LNCAP (cell line): ENCODE measurements at regions not wholly inside any gene's neighbourhood (a gene's known extent, or its start where the extent isn't known, plus 50 kb on each side); places are given as distances from the start of the nearest gene placed in this dataset.
A peak's percentile ranks its signal among the peaks of the same experiment; 100 is the strongest.

Source experiments
- TF ChIP-seq, protein P1 (sequence below): fragments of 450-650 bp; IDR thresholded peaks from 2 replicates; pipeline ENCODE4 v1.5.1; 2017; ENCODE audit warnings: mild to moderate bottlenecking

DNA sequence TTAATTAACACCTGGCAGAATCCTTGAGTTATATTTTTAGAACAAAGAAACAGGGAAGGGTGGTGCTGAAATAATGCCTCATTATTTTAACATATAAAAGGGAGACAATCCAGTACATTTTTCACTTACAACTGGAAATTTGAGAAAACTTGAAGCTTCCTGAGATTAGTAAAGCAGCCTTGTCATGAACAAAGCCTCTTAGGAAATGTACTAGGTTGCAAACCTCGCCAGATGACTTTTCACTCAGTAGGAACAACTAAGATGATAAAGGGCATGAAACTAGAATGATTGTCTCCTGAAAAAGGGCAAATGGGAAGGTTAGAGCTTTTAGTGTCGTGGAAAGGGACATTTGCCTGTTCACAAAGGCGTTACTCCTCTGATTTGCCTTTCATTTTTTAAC, 289.6 kb downstream of the ETS1 start:
- TF ChIP-seq, protein P1, sequence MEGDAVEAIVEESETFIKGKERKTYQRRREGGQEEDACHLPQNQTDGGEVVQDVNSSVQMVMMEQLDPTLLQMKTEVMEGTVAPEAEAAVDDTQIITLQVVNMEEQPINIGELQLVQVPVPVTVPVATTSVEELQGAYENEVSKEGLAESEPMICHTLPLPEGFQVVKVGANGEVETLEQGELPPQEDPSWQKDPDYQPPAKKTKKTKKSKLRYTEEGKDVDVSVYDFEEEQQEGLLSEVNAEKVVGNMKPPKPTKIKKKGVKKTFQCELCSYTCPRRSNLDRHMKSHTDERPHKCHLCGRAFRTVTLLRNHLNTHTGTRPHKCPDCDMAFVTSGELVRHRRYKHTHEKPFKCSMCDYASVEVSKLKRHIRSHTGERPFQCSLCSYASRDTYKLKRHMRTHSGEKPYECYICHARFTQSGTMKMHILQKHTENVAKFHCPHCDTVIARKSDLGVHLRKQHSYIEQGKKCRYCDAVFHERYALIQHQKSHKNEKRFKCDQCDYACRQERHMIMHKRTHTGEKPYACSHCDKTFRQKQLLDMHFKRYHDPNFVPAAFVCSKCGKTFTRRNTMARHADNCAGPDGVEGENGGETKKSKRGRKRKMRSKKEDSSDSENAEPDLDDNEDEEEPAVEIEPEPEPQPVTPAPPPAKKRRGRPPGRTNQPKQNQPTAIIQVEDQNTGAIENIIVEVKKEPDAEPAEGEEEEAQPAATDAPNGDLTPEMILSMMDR, result no peak

GRCh38 chr11:128297091-128297651, 290.2 kb downstream of the ETS1 start:
- TF ChIP-seq, protein P1, result no peak

DNA sequence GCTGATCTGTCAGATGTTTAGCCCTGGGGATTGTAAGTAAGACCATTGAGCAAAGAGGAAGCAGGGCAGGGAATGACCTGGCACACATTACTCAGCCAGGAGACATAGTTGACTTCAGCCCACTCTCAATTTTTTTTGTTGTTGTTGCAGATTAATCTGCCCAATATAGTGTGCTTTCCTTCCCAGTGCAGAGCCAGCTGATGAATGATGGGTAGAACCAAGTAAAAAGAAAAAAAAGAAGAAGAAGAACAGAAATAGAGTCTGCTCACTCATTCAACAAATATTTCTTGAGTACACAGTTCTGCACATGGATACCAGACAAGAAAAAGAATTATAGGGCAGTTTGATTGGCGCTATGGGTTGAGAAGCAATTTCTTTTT, 292.7 kb downstream of the ETS1 start:
- TF ChIP-seq, protein P1, result no peak

DNA sequence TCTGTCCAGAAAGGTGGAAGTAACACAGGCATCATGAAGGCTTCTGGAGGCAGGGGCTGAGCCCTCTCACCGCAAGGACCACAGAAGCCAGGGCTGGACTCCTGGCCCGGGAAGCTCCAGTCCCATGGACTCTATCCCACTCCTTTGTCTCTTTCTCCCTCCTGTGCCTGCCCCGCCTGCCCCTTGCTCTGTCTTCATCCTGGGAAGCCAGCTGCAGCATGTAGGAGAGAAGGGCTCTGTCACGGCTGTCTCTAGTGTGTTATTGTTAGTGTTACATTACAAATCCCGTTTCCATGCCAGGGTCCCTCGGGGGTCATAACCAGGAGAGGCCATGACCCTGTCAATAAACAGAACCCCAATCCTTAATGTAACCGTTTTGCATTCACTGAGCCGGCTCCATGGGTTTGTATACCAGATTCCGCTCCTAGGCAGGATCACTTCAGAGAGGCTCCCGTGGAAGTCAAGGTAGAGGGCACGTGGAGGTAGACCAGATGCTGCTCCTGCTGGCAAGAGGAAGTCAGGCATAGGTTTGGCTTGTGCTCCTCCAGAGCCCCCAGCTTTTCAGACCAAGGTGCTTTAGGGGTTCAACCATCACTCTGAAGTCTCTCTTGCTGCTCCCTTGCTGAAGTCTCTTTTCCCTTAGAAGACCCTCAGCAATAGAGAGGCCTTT, 293.2 kb downstream of the ETS1 start:
- TF ChIP-seq, protein P1, result no peak

- TF ChIP-seq, protein P1, result no peak
These were observed 295.5 kb downstream of the ETS1 start for GRCh38 chr11:128291835-128292234.

- TF ChIP-seq, protein P1, result no peak
These were observed 296.4 kb downstream of the ETS1 start for GRCh38 chr11:128291007-128291406.

- TF ChIP-seq, protein P1, result peak; percentile 78
These were observed 297.1 kb downstream of the ETS1 start for GRCh38 chr11:128290106-128290840.
